GM23338 (cell line): ENCODE measurements at regions not wholly inside any gene's neighbourhood (a gene's known extent, or its start where the extent isn't known, plus 50 kb on each side); places are given as distances from the start of the nearest gene placed in this dataset.

ENCODE experiments used
- ATAC-seq: fragments of 200-7000 bp; cut with Tn5 transposase; 3 replicates; pipeline ENCODE4 v1.9.1; 2020
- DNase-seq: peaks from one replicate; pipeline ENCODE4 v3.0.0-alpha.2; 2015; ENCODE audit warnings: low spot score
- H2AFZ ChIP-seq: fragments of 200-600 bp; sonication (generic); 2 replicates; pipeline ENCODE4 v1.8.0; 2016; ENCODE audit warnings: antibody characterized with exemption, mild to moderate bottlenecking, moderate library complexity
- H3F3A ChIP-seq: fragments of 200-600 bp; sonication (generic); replicated peaks from 2 replicates; pipeline ENCODE4 v1.8.0; 2017; ENCODE audit warnings: antibody characterized with exemption, mixed run types, low read depth
- H3K27ac ChIP-seq: fragments of 200-600 bp; sonication (generic); 2 replicates; pipeline ENCODE4 v1.6.1; 2016; ENCODE audit warnings: low read depth
- H3K27me3 ChIP-seq: fragments of 200-600 bp; sonication (generic); 2 replicates; pipeline ENCODE4 v1.8.0; 2016; ENCODE audit warnings: mild to moderate bottlenecking, mixed run types, moderate library complexity; ENCODE audit not compliant: insufficient read depth
- H3K36me3 ChIP-seq: fragments of 200-600 bp; sonication (generic); 2 replicates; pipeline ENCODE4 v1.8.0; 2016; ENCODE audit warnings: mild to moderate bottlenecking; ENCODE audit not compliant: insufficient read depth
- H3K4me1 ChIP-seq: fragments of 200-600 bp; sonication (generic); 2 replicates; pipeline ENCODE4 v1.8.0; 2016; ENCODE audit warnings: mild to moderate bottlenecking, moderate library complexity; ENCODE audit not compliant: insufficient read depth
- H3K4me2 ChIP-seq: fragments of 200-600 bp; sonication (generic); 2 replicates; pipeline ENCODE4 v1.7.1; 2017; ENCODE audit warnings: mixed run types
- H3K4me3 ChIP-seq: fragments of 200-600 bp; sonication (generic); 2 replicates; pipeline ENCODE4 v1.6.1; 2016; ENCODE audit warnings: mixed run types
- H3K79me2 ChIP-seq: fragments of 200-600 bp; sonication (generic); replicated peaks from 2 replicates; pipeline ENCODE4 v1.8.0; 2017; ENCODE audit warnings: mild to moderate bottlenecking; ENCODE audit not compliant: insufficient read depth
- H3K9me2 ChIP-seq: fragments of 200-600 bp; sonication (generic); 2 replicates; pipeline ENCODE4 v1.8.0; 2017; ENCODE audit not compliant: insufficient read depth
- H4K20me1 ChIP-seq: fragments of 200-600 bp; sonication (generic); replicated peaks from 2 replicates; pipeline ENCODE4 v1.8.0; 2017; ENCODE audit warnings: mild to moderate bottlenecking; ENCODE audit not compliant: insufficient read depth
- H3K27ac Mint-ChIP-seq: 2 replicates; pipeline ENCODE4 v1.8.0; 2020; ENCODE audit warnings: inconsistent platforms, mild to moderate bottlenecking, moderate library complexity, mixed read lengths
- H3K27me3 Mint-ChIP-seq: 3 replicates; pipeline ENCODE4 v1.8.0; 2022; ENCODE audit warnings: low read depth, mild to moderate bottlenecking, moderate library complexity, mixed read lengths, inconsistent platforms; ENCODE audit not compliant: insufficient read depth, poor library complexity
- H3K36me3 Mint-ChIP-seq: 3 replicates; pipeline ENCODE4 v1.8.0; 2021; ENCODE audit warnings: low read depth, mild to moderate bottlenecking, inconsistent platforms, moderate library complexity, mixed read lengths
- H3K4me1 Mint-ChIP-seq: 3 replicates; pipeline ENCODE4 v1.8.0; 2020; ENCODE audit warnings: mild to moderate bottlenecking, inconsistent platforms, mixed read lengths
- H3K4me3 Mint-ChIP-seq: 3 replicates; pipeline ENCODE4 v1.8.0; 2021; ENCODE audit warnings: moderate library complexity, mild to moderate bottlenecking, inconsistent platforms, mixed read lengths
- H3K9me3 Mint-ChIP-seq: 3 replicates; pipeline ENCODE4 v1.8.0; 2020; ENCODE audit warnings: moderate library complexity, mild to moderate bottlenecking, inconsistent platforms, mixed read lengths
- CREB1 ChIP-seq: fragments of 250-450 bp; sonication (Bioruptor Pico); IDR thresholded peaks from 2 replicates; pipeline ENCODE4 v1.5.0; 2020; ENCODE audit warnings: low read depth, mild to moderate bottlenecking, moderate library complexity
- CTCF ChIP-seq, 2 experiments: fragments of 200-600 bp in 1 of 2; sonication (generic) in 1 of 2; conservative IDR thresholded peaks; 2 replicates each; pipeline versions ENCODE4 v1.5.1 to v1.6.1; 2016 to 2017; ENCODE audit warnings: antibody characterized with exemption in 2 of 2, low read depth in 2 of 2, mild to moderate bottlenecking in 2 of 2, moderate library complexity in 1 of 2
- ETS1 ChIP-seq: IDR thresholded peaks from 2 replicates; pipeline ENCODE4 v1.6.1; 2016; ENCODE audit warnings: antibody characterized with exemption
- EZH2 ChIP-seq: fragments of 200-600 bp; sonication (generic); IDR thresholded peaks from one replicate; pipeline ENCODE4 v1.8.0; 2017; ENCODE audit warnings: antibody characterized with exemption, mild to moderate bottlenecking, low read depth; ENCODE audit not compliant: unreplicated experiment
- EZH2phosphoT487 ChIP-seq: fragments of 200-600 bp; sonication (generic); IDR thresholded peaks from one replicate; pipeline ENCODE4 v1.8.1; 2018; ENCODE audit warnings: antibody characterized with exemption; ENCODE audit not compliant: unreplicated experiment
- JUNB ChIP-seq: IDR thresholded peaks from one replicate; pipeline ENCODE4 v1.6.1; 2016; ENCODE audit warnings: antibody characterized with exemption; ENCODE audit not compliant: unreplicated experiment
- NANOG ChIP-seq: IDR thresholded peaks from 2 replicates; pipeline ENCODE4 v1.6.1; 2016; ENCODE audit warnings: antibody characterized with exemption, borderline replicate concordance
- POLR2AphosphoS5 ChIP-seq: IDR thresholded peaks from 2 replicates; pipeline ENCODE4 v1.6.1; 2016; ENCODE audit warnings: antibody characterized with exemption, low read depth
- REST ChIP-seq: IDR thresholded peaks from one replicate; pipeline ENCODE4 v1.6.1; 2018; ENCODE audit warnings: antibody characterized with exemption; ENCODE audit not compliant: unreplicated experiment
- STAT1 ChIP-seq: IDR thresholded peaks from one replicate; pipeline ENCODE4 v1.6.1; 2016; ENCODE audit warnings: antibody characterized with exemption; ENCODE audit not compliant: unreplicated experiment
- ZNF114 ChIP-seq: fragments of 250-450 bp; sonication (Bioruptor Pico); IDR thresholded peaks from 2 replicates; pipeline ENCODE4 v1.5.0; 2020; ENCODE audit warnings: mild to moderate bottlenecking, moderate library complexity
- ZNF331 ChIP-seq: fragments of 250-450 bp; sonication (Bioruptor Pico); IDR thresholded peaks from 2 replicates; pipeline ENCODE4 v1.5.0; 2020; ENCODE audit warnings: low read depth, mild to moderate bottlenecking, moderate library complexity
- TF ChIP-seq, protein P1 (sequence below): fragments of 250-450 bp; sonication (Bioruptor Pico); IDR thresholded peaks from 2 replicates; pipeline ENCODE4 v1.5.0; 2020; ENCODE audit warnings: mild to moderate bottlenecking, moderate library complexity

GRCh38 chrX:11941571-11941970 is 183.5 kb downstream of the MSL3 start:
- DNase-seq = no peak
- Histone ChIP-seq H2AFZ (no peak overlapping the region), H3F3A (no peaks in the 10 kb centered on the region), H3K36me3 (no peaks in the 10 kb centered on the region), H3K4me1 (no peaks in the 10 kb centered on the region), H3K4me3 (no peak overlapping the region), H3K4me2 (no peak overlapping the region), H3K9me2 (no peaks in the 10 kb centered on the region), H3K27ac (no peak overlapping the region), H3K27me3 (no peaks in the 10 kb centered on the region), H3K79me2 (no peaks in the 10 kb centered on the region), H4K20me1 (no peaks in the 10 kb centered on the region)
- Mint-ChIP-seq H3K27me3 (no peaks in the 10 kb centered on the region), H3K4me1 (no peaks in the 10 kb centered on the region), H3K9me3 (no peaks in the 10 kb centered on the region), H3K27ac (no peak overlapping the region), H3K36me3 (no peaks in the 10 kb centered on the region), H3K4me3 (no peak overlapping the region)
- TF ChIP-seq CREB1 (CRISPR knock-in tag) (no peak), EZH2 (no peak), REST (no peak), ZNF331 (CRISPR knock-in tag) (no peak), EZH2phosphoT487 (no peak), STAT1 (no peak), NANOG (no peak), POLR2AphosphoS5 (no peak), CTCF (conservative IDR thresholded peaks at IDR 0.05; ENCODE audit: low read depth in 2 of 2) (no peak), ZNF114 (no peak), ETS1 (no peak), JUNB (no peak)
- TF ChIP-seq, protein P1, sequence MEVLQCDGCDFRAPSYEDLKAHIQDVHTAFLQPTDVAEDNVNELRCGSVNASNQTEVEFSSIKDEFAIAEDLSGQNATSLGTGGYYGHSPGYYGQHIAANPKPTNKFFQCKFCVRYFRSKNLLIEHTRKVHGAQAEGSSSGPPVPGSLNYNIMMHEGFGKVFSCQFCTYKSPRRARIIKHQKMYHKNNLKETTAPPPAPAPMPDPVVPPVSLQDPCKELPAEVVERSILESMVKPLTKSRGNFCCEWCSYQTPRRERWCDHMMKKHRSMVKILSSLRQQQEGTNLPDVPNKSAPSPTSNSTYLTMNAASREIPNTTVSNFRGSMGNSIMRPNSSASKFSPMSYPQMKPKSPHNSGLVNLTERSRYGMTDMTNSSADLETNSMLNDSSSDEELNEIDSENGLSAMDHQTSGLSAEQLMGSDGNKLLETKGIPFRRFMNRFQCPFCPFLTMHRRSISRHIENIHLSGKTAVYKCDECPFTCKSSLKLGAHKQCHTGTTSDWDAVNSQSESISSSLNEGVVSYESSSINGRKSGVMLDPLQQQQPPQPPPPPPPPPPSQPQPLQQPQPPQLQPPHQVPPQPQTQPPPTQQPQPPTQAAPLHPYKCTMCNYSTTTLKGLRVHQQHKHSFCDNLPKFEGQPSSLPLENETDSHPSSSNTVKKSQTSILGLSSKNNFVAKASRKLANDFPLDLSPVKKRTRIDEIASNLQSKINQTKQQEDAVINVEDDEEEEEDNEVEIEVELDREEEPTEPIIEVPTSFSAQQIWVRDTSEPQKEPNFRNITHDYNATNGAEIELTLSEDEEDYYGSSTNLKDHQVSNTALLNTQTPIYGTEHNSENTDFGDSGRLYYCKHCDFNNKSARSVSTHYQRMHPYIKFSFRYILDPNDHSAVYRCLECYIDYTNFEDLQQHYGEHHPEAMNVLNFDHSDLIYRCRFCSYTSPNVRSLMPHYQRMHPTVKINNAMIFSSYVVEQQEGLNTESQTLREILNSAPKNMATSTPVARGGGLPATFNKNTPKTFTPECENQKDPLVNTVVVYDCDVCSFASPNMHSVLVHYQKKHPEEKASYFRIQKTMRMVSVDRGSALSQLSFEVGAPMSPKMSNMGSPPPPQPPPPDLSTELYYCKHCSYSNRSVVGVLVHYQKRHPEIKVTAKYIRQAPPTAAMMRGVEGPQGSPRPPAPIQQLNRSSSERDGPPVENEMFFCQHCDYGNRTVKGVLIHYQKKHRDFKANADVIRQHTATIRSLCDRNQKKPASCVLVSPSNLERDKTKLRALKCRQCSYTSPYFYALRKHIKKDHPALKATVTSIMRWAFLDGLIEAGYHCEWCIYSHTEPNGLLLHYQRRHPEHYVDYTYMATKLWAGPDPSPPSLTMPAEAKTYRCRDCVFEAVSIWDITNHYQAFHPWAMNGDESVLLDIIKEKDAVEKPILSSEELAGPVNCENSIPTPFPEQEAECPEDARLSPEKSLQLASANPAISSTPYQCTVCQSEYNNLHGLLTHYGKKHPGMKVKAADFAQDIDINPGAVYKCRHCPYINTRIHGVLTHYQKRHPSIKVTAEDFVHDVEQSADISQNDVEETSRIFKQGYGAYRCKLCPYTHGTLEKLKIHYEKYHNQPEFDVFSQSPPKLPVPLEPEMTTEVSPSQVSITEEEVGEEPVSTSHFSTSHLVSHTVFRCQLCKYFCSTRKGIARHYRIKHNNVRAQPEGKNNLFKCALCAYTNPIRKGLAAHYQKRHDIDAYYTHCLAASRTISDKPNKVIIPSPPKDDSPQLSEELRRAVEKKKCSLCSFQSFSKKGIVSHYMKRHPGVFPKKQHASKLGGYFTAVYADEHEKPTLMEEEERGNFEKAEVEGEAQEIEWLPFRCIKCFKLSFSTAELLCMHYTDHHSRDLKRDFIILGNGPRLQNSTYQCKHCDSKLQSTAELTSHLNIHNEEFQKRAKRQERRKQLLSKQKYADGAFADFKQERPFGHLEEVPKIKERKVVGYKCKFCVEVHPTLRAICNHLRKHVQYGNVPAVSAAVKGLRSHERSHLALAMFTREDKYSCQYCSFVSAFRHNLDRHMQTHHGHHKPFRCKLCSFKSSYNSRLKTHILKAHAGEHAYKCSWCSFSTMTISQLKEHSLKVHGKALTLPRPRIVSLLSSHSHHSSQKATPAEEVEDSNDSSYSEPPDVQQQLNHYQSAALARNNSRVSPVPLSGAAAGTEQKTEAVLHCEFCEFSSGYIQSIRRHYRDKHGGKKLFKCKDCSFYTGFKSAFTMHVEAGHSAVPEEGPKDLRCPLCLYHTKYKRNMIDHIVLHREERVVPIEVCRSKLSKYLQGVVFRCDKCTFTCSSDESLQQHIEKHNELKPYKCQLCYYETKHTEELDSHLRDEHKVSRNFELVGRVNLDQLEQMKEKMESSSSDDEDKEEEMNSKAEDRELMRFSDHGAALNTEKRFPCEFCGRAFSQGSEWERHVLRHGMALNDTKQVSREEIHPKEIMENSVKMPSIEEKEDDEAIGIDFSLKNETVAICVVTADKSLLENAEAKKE (CRISPR knock-in tag) = no peak
- no peak for ATAC-seq
